ENCODE measurements at regions not wholly inside any gene's neighbourhood (a gene's known extent, or its start where the extent isn't known, plus 50 kb on each side); places are given as distances from the start of the nearest gene placed in this dataset.

DNA sequence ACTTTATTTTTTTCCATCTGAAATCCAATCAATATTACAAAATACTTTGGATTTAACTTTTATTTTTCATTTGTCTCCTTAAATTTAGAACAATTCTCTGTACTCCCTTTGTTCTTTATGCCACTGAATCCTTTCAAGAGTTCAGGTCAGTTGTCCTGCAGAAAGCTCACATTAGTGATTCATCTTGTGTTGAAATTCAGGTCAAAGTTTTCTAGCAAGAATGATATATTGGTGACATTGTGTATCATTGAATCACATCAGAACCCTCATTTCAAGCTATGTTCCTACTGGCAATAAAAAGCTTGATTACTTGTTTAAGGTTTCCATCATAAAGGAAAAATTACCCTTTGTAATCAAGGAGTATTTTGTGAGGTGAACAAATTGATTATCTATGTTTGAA, 378.8 kb upstream of the STEAP1 start:
- TF ChIP-seq, protein P1, sequence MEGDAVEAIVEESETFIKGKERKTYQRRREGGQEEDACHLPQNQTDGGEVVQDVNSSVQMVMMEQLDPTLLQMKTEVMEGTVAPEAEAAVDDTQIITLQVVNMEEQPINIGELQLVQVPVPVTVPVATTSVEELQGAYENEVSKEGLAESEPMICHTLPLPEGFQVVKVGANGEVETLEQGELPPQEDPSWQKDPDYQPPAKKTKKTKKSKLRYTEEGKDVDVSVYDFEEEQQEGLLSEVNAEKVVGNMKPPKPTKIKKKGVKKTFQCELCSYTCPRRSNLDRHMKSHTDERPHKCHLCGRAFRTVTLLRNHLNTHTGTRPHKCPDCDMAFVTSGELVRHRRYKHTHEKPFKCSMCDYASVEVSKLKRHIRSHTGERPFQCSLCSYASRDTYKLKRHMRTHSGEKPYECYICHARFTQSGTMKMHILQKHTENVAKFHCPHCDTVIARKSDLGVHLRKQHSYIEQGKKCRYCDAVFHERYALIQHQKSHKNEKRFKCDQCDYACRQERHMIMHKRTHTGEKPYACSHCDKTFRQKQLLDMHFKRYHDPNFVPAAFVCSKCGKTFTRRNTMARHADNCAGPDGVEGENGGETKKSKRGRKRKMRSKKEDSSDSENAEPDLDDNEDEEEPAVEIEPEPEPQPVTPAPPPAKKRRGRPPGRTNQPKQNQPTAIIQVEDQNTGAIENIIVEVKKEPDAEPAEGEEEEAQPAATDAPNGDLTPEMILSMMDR (IDR thresholded peaks at IDR 0.05; ENCODE audit: low read length, missing control alignments) = no peak
- no peak overlapping the region for H3K4me3 ChIP-seq (replicated peaks; ENCODE audit: low read depth, low read length)
- no peak for DNase-seq (ENCODE audit: low read depth)

DNA sequence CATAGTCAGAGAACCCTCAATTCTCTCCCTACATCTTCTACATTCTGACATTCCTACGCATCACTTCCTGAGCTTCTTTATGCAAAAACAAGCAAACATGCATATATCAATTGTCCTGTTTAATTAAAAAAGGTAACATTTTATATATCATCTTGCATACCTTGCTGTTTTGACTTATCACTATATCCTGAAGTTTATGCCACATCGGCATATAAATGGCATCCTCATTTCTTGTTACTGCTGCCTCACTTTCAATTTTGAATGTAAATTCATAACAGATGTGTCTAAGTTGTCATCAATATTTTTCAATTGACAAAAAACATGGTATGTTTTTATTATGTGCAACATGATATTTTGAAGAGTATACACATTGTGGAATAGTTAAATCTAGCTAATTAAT, 377.3 kb upstream of the STEAP1 start:
- TF ChIP-seq, protein P1 (IDR thresholded peaks at IDR 0.05; ENCODE audit: low read length, missing control alignments) = no peak
- H3K4me3 ChIP-seq (replicated peaks; ENCODE audit: low read depth, low read length) = no peak overlapping the region
- DNase-seq (ENCODE audit: low read depth) = no peak

DNA sequence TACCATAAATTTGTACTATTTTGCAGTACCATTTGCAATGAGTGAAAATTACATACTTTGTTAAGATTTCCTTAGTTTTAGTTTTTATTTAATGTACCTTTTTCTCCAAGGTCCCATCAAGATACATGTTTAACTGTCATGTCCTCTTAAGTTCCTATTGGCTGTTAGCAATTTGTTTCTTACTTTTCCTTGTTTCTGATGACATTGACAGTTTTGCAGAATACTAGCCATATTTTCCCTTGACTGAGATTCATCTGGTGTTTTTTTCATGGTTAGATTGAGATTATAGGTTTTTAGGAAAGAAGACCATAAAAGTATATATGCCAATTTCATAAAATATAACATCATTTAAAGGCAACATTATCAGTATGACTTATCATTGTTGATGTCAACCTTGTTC, 376.8 kb upstream of the STEAP1 start:
- no peak for DNase-seq (ENCODE audit: low read depth)

DNA sequence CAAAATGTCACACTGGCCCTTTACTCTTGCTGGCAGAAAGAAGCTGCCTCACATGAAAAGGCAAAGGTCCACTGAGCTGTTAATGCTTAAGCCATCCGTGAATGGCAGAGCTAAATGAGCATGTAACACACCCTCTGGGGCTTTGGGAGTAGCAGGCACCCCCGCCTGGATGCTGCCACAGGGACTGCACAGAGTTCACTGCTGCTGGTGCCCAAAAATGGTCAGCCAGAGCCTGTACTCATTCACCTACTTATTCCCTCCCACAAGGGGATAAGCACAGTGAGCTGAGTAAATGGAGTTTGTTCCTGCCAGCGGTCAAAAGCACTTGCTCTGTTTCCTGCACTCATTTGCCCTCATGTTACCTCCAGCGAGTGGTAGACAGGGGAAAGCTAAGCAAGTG, 374.0 kb upstream of the STEAP1 start:
- TF ChIP-seq, protein P1 (IDR thresholded peaks at IDR 0.05; ENCODE audit: low read length, missing control alignments) = no peak
- no peak overlapping the region for H3K4me3 ChIP-seq (replicated peaks; ENCODE audit: low read depth, low read length)
- DNase-seq (ENCODE audit: low read depth) = no peak

More for the DNA sequence above, 376.8 kb upstream of the STEAP1 start:
- H3K4me3 ChIP-seq (replicated peaks; ENCODE audit: low read depth, low read length) = no peak overlapping the region
- TF ChIP-seq, protein P1 (IDR thresholded peaks at IDR 0.05; ENCODE audit: low read length, missing control alignments) = no peak

DNA sequence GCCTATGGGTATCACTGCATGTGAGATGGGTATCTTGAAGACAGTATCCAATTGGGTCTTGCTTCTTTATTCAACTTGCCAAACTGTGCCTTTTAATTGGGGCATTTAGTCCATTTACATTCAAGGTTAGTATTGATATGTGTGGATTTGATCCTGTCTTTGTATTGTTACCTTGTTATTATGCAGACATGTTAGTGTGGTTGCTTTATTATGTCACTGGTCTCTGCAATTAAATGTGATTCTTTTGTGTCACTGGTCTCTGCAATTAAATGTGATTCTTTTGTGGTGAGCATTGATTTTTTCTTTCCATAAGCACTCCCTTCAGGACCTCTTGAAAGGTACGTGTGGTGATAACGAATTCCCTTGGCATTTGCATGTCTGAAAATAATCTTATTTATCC, 357.8 kb upstream of the STEAP1 start:
- TF ChIP-seq, protein P1 (IDR thresholded peaks at IDR 0.05; ENCODE audit: low read length, missing control alignments) = no peak
- no peak for DNase-seq (ENCODE audit: low read depth)
- H3K4me3 ChIP-seq (replicated peaks; ENCODE audit: low read depth, low read length) = no peak overlapping the region

DNA sequence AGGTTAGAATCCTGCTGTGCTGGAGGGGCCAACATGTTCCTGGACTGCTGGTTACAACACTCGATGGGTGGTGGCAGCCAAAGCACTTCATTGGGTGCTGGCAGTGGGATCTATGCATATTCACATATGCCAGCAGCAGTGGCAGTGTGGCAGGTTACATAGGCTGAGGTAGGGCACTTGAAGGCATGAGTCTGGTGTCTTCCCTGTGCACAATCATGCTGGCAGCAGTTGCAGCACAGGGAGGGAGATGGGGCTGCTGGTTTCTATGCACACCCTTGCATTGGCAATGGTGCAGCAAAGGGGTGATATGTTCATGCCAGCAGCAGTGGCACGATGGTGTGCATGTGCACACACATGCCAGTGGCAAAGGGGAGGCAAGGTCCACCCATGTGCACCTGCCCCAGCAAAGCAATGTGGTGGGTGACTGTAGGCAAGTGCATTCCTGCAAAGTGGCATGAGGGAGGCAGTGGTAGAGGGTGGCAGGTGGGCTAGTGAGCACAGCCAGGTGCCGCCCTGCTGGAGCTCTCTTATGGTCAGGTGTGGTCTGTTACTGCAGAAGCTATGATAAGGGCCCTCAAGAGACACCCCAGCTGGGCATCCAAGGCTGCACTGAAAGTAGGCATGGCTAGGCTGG, 356.2 kb upstream of the STEAP1 start:
- DNase-seq (ENCODE audit: low read depth) = no peak
- TF ChIP-seq, protein P1 (IDR thresholded peaks at IDR 0.05; ENCODE audit: low read length, missing control alignments) = no peak
- no peak overlapping the region for H3K4me3 ChIP-seq (replicated peaks; ENCODE audit: low read depth, low read length)

DNA sequence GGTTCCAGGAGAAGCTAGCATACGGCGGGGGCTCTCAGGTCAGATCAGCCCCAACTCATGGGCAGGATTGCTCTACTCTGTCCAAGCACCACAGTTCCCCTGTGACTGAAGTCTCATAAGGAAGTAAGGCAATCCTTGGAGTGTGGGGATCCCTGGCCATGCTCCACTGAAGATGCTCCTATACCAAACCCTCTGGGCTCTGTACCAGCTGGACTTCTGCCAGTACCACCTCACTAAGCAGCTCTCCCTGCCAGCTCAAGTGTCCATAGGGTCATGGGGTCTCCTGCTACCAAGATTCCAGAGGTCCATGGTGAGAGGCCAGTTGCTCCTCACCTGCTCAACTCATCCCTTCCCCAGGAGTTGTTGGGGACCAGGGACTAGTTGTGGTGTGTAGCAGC, 355.7 kb upstream of the STEAP1 start:
- DNase-seq (ENCODE audit: low read depth) = no peak
- no peak overlapping the region for H3K4me3 ChIP-seq (replicated peaks; ENCODE audit: low read depth, low read length)
- TF ChIP-seq, protein P1 (IDR thresholded peaks at IDR 0.05; ENCODE audit: low read length, missing control alignments) = no peak

Measured in fibroblast of pulmonary artery (primary cell).